ENCODE measurements at regions not wholly inside any gene's neighbourhood (a gene's known extent, or its start where the extent isn't known, plus 50 kb on each side); places are given as distances from the start of the nearest gene placed in this dataset.

DNA sequence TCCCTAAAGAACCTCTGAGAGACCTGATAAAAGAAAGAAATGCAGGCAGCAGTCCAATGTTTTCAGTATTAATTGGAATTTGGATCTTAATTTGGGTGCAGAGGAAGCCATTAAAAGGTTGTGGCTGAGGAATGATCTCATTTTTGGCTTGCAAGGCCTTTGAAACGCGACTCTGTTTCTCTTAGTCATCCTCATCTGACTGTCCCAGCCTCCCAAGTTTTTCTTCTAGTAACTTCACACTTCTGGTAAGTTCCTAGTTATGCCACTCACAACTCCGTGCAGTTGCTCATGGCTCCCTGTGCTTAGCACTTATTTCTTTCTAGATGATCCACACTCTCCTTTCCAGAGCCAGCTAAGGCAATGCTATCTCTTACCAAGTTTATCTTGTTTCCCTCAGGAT lies 147.4 kb upstream of the USP24 start:
- TF ChIP-seq CTCF (IDR thresholded peaks at IDR 0.05) (no peak), POLR2A (IDR thresholded peaks at IDR 0.05) (no peak)

All from lower leg skin (tissue), 3 donors.